Fibroblast of lung (primary cell): ENCODE measurements at regions not wholly inside any gene's neighbourhood (a gene's known extent, or its start where the extent isn't known, plus 50 kb on each side); places are given as distances from the start of the nearest gene placed in this dataset.

Source experiments
- CTCF ChIP-seq, 2 donors: IDR thresholded peaks in 1 of 2; conservative IDR thresholded peaks in 1 of 2; 1 replicate in 1 of 2; 2 replicates in 1 of 2; pipeline ENCODE4 v1.5.1; 2011 to 2012; ENCODE audit warnings: low read length in 2 of 2, control low read depth in 1 of 2, inconsistent platforms in 1 of 2, low read depth in 1 of 2, mild to moderate bottlenecking in 1 of 2
- EZH2 ChIP-seq: IDR thresholded peaks from 2 replicates; pipeline ENCODE4 v1.5.1; 2012; ENCODE audit warnings: low read length, control low read depth, mild to moderate bottlenecking; ENCODE audit errors: missing control alignments

DNA sequence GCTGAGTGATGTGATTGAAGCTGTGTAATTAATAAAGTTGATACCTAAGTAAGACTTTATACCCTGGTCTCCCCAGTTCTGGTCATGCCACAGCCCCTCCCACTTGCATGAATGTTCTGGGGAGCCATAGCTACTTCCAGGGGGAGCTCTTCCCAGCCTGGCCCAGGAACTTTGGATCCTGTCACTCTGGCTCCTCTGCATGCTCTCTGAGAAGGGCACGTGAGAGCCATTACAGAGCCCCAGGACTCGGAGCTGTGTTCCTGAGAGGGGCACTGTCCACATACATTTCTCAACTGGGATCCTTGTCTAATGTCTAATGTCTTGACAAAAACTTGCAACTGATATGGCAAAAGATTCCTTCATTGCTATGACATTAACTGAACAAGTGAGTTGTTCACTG, 173.9 kb upstream of the NPY start:
- no peak for TF ChIP-seq CTCF (conservative IDR thresholded peaks at IDR 0.05 in 1 of 2, IDR thresholded peaks at IDR 0.05 in 1 of 2; ENCODE audit: low read depth in 1 of 2, low read length in 2 of 2)
- no peak for TF ChIP-seq EZH2
